Osteocyte (in vitro differentiated cells): ENCODE measurements at regions not wholly inside any gene's neighbourhood (a gene's known extent, or its start where the extent isn't known, plus 50 kb on each side); places are given as distances from the start of the nearest gene placed in this dataset.

Experiments used
- DNase-seq: peaks from one replicate; pipeline ENCODE4 v3.0.0; 2021; ENCODE audit warnings: mixed read lengths; ENCODE audit not compliant: unreplicated experiment; ENCODE audit errors: extremely low spot score
- H3K27ac Mint-ChIP-seq: one replicate; pipeline ENCODE4 v1.8.0; 2021; ENCODE audit warnings: mild to moderate bottlenecking, mixed read lengths; ENCODE audit not compliant: unreplicated experiment
- H3K27me3 Mint-ChIP-seq: one replicate; pipeline ENCODE4 v1.8.0; 2021; ENCODE audit warnings: mixed read lengths; ENCODE audit not compliant: unreplicated experiment
- H3K36me3 Mint-ChIP-seq: one replicate; pipeline ENCODE4 v1.8.0; 2021; ENCODE audit warnings: mixed read lengths; ENCODE audit not compliant: unreplicated experiment
- H3K4me1 Mint-ChIP-seq: one replicate; pipeline ENCODE4 v1.8.0; 2021; ENCODE audit warnings: mixed read lengths; ENCODE audit not compliant: unreplicated experiment
- H3K4me3 Mint-ChIP-seq: one replicate; pipeline ENCODE4 v1.8.0; 2021; ENCODE audit warnings: mild to moderate bottlenecking, moderate library complexity, mixed read lengths; ENCODE audit not compliant: unreplicated experiment
- H3K9me3 Mint-ChIP-seq: one replicate; pipeline ENCODE4 v1.8.0; 2021; ENCODE audit warnings: mixed read lengths; ENCODE audit not compliant: unreplicated experiment
- TF ChIP-seq, protein P1 (sequence below): fragments of 200-600 bp; sonication (generic); IDR thresholded peaks from 2 replicates; pipeline ENCODE4 v1.5.0; 2021; ENCODE audit warnings: antibody characterized with exemption, mild to moderate bottlenecking, moderate library complexity

DNA sequence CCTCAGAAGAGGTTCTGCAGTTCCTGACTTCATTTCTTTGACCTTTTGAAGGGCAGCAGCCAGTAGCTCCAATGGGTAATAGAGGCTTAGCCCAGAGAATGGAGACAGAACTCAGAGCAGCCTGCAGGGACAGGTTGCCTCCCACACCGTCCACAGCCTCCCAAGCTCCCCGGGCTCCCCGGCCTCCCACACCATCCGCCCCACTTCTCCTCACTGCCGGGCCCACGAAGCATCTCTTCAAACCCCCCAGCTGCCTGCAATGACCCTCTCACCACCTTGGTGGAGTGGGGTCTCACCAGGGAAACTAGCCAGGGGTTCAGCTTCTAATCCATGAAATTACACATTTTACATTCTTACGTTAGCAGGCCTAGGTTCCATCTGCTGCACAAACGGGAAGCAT lies 652.0 kb upstream of the SALL3 start:
- no peaks in the 10 kb centered on the region for H3K36me3 Mint-ChIP-seq
- TF ChIP-seq, protein P1, sequence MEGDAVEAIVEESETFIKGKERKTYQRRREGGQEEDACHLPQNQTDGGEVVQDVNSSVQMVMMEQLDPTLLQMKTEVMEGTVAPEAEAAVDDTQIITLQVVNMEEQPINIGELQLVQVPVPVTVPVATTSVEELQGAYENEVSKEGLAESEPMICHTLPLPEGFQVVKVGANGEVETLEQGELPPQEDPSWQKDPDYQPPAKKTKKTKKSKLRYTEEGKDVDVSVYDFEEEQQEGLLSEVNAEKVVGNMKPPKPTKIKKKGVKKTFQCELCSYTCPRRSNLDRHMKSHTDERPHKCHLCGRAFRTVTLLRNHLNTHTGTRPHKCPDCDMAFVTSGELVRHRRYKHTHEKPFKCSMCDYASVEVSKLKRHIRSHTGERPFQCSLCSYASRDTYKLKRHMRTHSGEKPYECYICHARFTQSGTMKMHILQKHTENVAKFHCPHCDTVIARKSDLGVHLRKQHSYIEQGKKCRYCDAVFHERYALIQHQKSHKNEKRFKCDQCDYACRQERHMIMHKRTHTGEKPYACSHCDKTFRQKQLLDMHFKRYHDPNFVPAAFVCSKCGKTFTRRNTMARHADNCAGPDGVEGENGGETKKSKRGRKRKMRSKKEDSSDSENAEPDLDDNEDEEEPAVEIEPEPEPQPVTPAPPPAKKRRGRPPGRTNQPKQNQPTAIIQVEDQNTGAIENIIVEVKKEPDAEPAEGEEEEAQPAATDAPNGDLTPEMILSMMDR, result no peak
- H3K27me3 Mint-ChIP-seq, result no peaks in the 10 kb centered on the region
- peaks cover 16% of the 10 kb centered on the region for H3K9me3 Mint-ChIP-seq
- no peak for DNase-seq
- no peak overlapping the region for H3K27ac Mint-ChIP-seq
- no peak overlapping the region for H3K4me3 Mint-ChIP-seq
- no peaks in the 10 kb centered on the region for H3K4me1 Mint-ChIP-seq

- no peak for DNase-seq
- Mint-ChIP-seq H3K27me3 (no peaks in the 10 kb centered on the region), H3K4me3 (no peak overlapping the region), H3K27ac (no peak overlapping the region), H3K9me3 (peaks cover 34% of the 10 kb centered on the region), H3K36me3 (no peaks in the 10 kb centered on the region), H3K4me1 (no peaks in the 10 kb centered on the region)
- TF ChIP-seq, protein P1, result no peak
These were observed 648.9 kb upstream of the SALL3 start for GRCh38 chr18:78330766-78331165.

DNA sequence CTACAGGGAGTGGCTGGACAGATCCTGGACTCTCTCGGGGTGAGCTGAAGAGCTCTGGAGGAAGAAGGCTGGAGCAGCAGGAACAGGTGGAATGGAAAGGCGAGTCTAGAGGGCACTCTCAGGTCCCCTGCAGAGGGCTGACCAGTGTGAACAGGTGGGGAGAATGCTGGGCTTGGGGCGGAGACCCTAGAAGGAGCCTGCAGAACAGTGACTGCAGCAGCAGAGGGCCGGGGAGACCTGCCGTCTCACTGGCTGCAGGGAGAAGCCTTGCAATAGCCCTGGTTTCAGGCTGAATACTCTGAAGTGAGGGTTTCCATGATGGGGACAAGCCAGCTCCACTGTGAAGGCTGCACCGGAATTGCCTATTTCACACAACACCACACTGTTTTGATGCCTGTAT lies 626.7 kb upstream of the SALL3 start:
- H3K9me3 Mint-ChIP-seq, result peaks cover 24% of the 10 kb centered on the region
- TF ChIP-seq, protein P1, result no peak
- no peaks in the 10 kb centered on the region for H3K36me3 Mint-ChIP-seq
- no peak overlapping the region for H3K27ac Mint-ChIP-seq
- H3K4me1 Mint-ChIP-seq, result no peaks in the 10 kb centered on the region
- H3K4me3 Mint-ChIP-seq, result no peak overlapping the region
- no peak for DNase-seq
- no peaks in the 10 kb centered on the region for H3K27me3 Mint-ChIP-seq

DNA sequence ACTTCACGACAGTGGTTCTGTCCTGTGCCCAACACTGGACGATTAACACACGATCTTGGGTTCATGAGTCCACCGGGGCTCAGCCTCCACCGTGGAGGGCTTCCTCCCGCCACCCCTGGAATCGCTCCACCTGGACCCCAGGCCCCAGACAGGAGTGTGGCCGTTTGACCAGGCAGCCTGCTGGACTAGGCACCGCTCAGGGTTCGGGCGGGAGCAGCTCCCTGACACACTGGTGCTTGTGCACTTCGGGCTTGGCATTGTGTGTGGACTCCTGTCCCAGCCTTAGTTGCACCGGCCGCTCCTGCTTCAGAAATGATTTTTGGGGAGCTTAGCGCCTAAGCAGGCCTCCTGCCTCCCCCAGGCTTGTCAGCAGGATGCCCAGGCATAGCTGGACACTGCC lies 617.4 kb upstream of the SALL3 start:
- Mint-ChIP-seq H3K27me3 (no peaks in the 10 kb centered on the region), H3K9me3 (peaks cover 50% of the 10 kb centered on the region)

GRCh38 chr18:78363556-78364387 lies 615.8 kb upstream of the SALL3 start:
- H3K27me3 Mint-ChIP-seq, result no peaks in the 10 kb centered on the region
- H3K9me3 Mint-ChIP-seq, result peaks cover 43% of the 10 kb centered on the region
- no peaks in the 10 kb centered on the region for H3K4me1 Mint-ChIP-seq
- H3K4me3 Mint-ChIP-seq, result no peak overlapping the region
- no peak for DNase-seq
- TF ChIP-seq, protein P1, result no peak
- no peak overlapping the region for H3K27ac Mint-ChIP-seq
- no peaks in the 10 kb centered on the region for H3K36me3 Mint-ChIP-seq

More for the DNA sequence above, 617.4 kb upstream of the SALL3 start:
- TF ChIP-seq, protein P1, result no peak
- Mint-ChIP-seq H3K4me1 (no peaks in the 10 kb centered on the region), H3K27ac (no peak overlapping the region), H3K4me3 (no peak overlapping the region), H3K36me3 (no peaks in the 10 kb centered on the region)
- DNase-seq, result no peak
